RWPE2 (cell line): ENCODE measurements at regions not wholly inside any gene's neighbourhood (a gene's known extent, or its start where the extent isn't known, plus 50 kb on each side); places are given as distances from the start of the nearest gene placed in this dataset.

ENCODE experiments used
- ATAC-seq: fragments of 200-7000 bp; cut with Tn5 transposase; 3 replicates; pipeline ENCODE4 v1.9.1; 2021; ENCODE audit warnings: low read depth
- DNase-seq: peaks from one replicate; pipeline ENCODE4 v3.0.0-alpha.2; 2020; ENCODE audit warnings: low spot score
- H3K27ac ChIP-seq: fragments of 450-650 bp; 2 replicates; pipeline ENCODE4 v1.5.1; 2017; ENCODE audit warnings: mild to moderate bottlenecking; ENCODE audit not compliant: poor library complexity, severe bottlenecking
- H3K27me3 ChIP-seq: fragments of 250-450 bp; sonication (Bioruptor Pico); 2 replicates; pipeline ENCODE4 v1.5.1; 2021; ENCODE audit warnings: mild to moderate bottlenecking, moderate library complexity; ENCODE audit not compliant: insufficient read depth, poor library complexity, severe bottlenecking
- H3K36me3 ChIP-seq: fragments of 250-450 bp; sonication (Bioruptor Pico); 2 replicates; pipeline ENCODE4 v1.5.1; 2020; ENCODE audit warnings: low read depth, mild to moderate bottlenecking, moderate library complexity
- H3K4me1 ChIP-seq: fragments of 250-450 bp; sonication (Bioruptor Pico); 2 replicates; pipeline ENCODE4 v1.5.1; 2021; ENCODE audit warnings: mild to moderate bottlenecking, moderate library complexity; ENCODE audit not compliant: insufficient read depth, poor library complexity, severe bottlenecking
- H3K4me3 ChIP-seq: fragments of 250-450 bp; sonication (Bioruptor Pico); 2 replicates; pipeline ENCODE4 v1.5.1; 2021; ENCODE audit warnings: mild to moderate bottlenecking, moderate library complexity; ENCODE audit not compliant: severe bottlenecking
- H3K9me3 ChIP-seq: fragments of 250-450 bp; sonication (Bioruptor Pico); 2 replicates; pipeline ENCODE4 v1.5.1; 2021; ENCODE audit warnings: mild to moderate bottlenecking, moderate library complexity; ENCODE audit not compliant: severe bottlenecking
- CTCF ChIP-seq: fragments of 450-650 bp; IDR thresholded peaks from one replicate; pipeline ENCODE4 v1.5.1; 2017; ENCODE audit warnings: mild to moderate bottlenecking, moderate library complexity; ENCODE audit not compliant: poor library complexity, severe bottlenecking

- no peaks in the 10 kb centered on the region for H3K36me3 ChIP-seq
- DNase-seq (no peak), ATAC-seq (no peak)
- peak overlapping the region; percentile 72 for H3K27ac ChIP-seq
- no peak for TF ChIP-seq CTCF
- H3K9me3 ChIP-seq, result no peaks in the 10 kb centered on the region
- no peaks in the 10 kb centered on the region for H3K27me3 ChIP-seq
- no peak overlapping the region for H3K4me3 ChIP-seq
- H3K4me1 ChIP-seq, result peaks cover 12% of the 10 kb centered on the region
Measured at GRCh38 chr3:24048843-24049242, 103.8 kb downstream of the NR1D2 start.

DNA sequence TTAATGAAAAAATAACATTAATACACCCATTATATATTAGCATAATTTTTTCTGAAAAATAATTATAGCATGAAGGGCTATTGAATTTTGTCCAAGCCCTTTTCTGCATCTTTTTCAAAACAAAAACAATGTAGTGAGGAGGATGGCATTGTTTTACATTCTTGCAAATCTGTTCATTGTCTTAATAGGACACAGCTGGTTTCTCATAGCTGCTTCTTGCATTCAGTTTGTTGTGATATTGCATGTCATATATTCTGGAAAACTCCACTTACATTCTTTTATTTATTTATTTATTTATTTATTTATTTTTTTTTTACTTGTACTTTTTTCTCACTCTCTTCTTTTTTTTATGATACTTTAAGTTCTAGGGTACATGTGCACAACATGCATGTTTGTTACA lies 107.4 kb downstream of the NR1D2 start:
- Histone ChIP-seq H3K27me3 (no peaks in the 10 kb centered on the region), H3K4me1 (peaks cover 11% of the 10 kb centered on the region), H3K27ac (no peak overlapping the region), H3K4me3 (no peak overlapping the region), H3K9me3 (no peaks in the 10 kb centered on the region), H3K36me3 (no peaks in the 10 kb centered on the region)
- ATAC-seq, result no peak
- TF ChIP-seq CTCF, result no peak
- DNase-seq, result no peak

- Histone ChIP-seq H3K27ac (no peak overlapping the region), H3K4me3 (no peak overlapping the region), H3K36me3 (no peaks in the 10 kb centered on the region), H3K27me3 (no peaks in the 10 kb centered on the region), H3K9me3 (no peaks in the 10 kb centered on the region), H3K4me1 (peaks cover 8% of the 10 kb centered on the region)
- no peak for ATAC-seq
- no peak for DNase-seq
- TF ChIP-seq CTCF, result no peak
Measured at GRCh38 chr3:24058940-24059705, 114.0 kb downstream of the NR1D2 start.

DNA sequence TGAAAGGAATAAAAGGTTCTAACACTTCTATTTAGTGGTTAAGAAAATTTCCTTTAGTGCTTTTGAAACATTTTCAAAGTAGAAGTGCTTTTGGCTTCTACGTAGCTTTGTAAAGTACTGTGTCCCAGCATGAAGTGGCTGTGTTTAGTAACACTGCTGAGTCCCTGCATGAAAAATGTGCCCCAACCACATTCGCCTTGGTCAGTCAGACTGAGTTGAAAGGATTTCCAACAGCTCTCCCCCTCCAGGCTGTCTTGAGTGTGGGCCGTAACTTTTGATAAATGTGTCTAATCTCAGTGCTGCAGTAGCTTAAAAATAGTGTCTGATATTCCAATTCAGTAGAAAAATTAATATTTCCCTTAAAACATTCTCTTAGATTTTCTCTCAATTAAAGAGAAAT lies 115.0 kb downstream of the NR1D2 start:
- Histone ChIP-seq H3K27me3 (no peaks in the 10 kb centered on the region), H3K4me3 (no peak overlapping the region), H3K9me3 (no peaks in the 10 kb centered on the region), H3K4me1 (peaks cover 8% of the 10 kb centered on the region), H3K36me3 (no peaks in the 10 kb centered on the region), H3K27ac (no peak overlapping the region)
- no peak for TF ChIP-seq CTCF
- DNase-seq (no peak), ATAC-seq (peak; percentile 94)

GRCh38 chr3:24062916-24063315 lies 117.8 kb downstream of the NR1D2 start:
- no peak for TF ChIP-seq CTCF
- Histone ChIP-seq H3K9me3 (no peaks in the 10 kb centered on the region), H3K27me3 (no peaks in the 10 kb centered on the region), H3K4me3 (no peak overlapping the region), H3K36me3 (no peaks in the 10 kb centered on the region), H3K27ac (no peak overlapping the region), H3K4me1 (peaks cover 8% of the 10 kb centered on the region)
- DNase-seq (no peak), ATAC-seq (no peak)
